NT2/D1 (cell line): ENCODE measurements at regions not wholly inside any gene's neighbourhood (a gene's known extent, or its start where the extent isn't known, plus 50 kb on each side); places are given as distances from the start of the nearest gene placed in this dataset.

Source experiments
- SUZ12 ChIP-seq: IDR thresholded peaks from 2 replicates; pipeline ENCODE4 v1.6.1; 2011; ENCODE audit not compliant: insufficient read length, insufficient read depth; ENCODE audit errors: extremely low read depth
- YY1 ChIP-seq: IDR thresholded peaks from 2 replicates; pipeline ENCODE4 v1.6.1; 2011; ENCODE audit not compliant: insufficient read length, insufficient read depth
- ZNF274 ChIP-seq: IDR thresholded peaks from 2 replicates; pipeline ENCODE4 v1.6.1; 2011; ENCODE audit warnings: mild to moderate bottlenecking, low read depth, low read length

DNA sequence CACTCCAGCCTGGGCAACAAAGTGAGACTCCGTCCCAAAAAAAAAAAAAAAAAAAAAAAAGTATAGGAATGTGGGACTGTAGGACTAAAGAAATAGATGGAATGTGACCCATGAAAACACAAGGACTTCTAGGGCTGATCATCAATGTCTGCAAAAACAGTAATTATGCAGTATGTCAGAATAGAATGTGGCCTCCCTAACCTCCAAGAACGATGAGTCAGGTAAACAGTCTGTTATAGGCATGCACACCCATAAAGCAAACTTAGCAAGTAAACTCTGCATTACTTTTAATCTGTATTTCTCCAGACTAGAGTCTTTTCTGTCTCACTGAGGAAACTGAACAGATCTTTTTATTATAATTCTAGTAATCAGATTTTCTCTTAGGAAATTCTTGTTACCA, 233.4 kb downstream of the HNRNPD start:
- no peak for TF ChIP-seq ZNF274
- no peak for TF ChIP-seq YY1
- no peak for TF ChIP-seq SUZ12
